Kidney (tissue), 13 donors: ENCODE measurements at regions not wholly inside any gene's neighbourhood (a gene's known extent, or its start where the extent isn't known, plus 50 kb on each side); places are given as distances from the start of the nearest gene placed in this dataset.
"Not testable (repeated sequence)": the region's sequence is repeated elsewhere in the genome, so short reads cannot be mapped to it uniquely, and the experiment has no call there.

ENCODE experiments used
- DNase-seq, 5 donors: peaks; one replicate each; pipeline ENCODE4 v3.0.0-alpha.2; 2013 to 2020
- FAIRE-seq: peaks from 2 replicates; lab custom pipeline; 2012; peaks lifted over from hg19 to GRCh38; lab: Jason Lieb, UNC
- H3K27ac ChIP-seq, 2 donors: one replicate each; pipeline ENCODE4 v1.7.0; 2013; ENCODE audit warnings: low read depth in 2 of 2, low read length in 2 of 2, inconsistent platforms in 1 of 2
- H3K27me3 ChIP-seq: one replicate; pipeline ENCODE4 v1.7.1; 2013; ENCODE audit warnings: low read length, inconsistent platforms; ENCODE audit not compliant: control insufficient read depth, insufficient read depth
- H3K36me3 ChIP-seq, 3 donors: one replicate each; pipeline versions ENCODE4 v1.7.0 to v1.7.1; 2013; ENCODE audit warnings: low read length in 3 of 3, control low read depth in 1 of 3, inconsistent platforms in 1 of 3; ENCODE audit not compliant: insufficient read depth in 3 of 3, control insufficient read depth in 2 of 3
- H3K4me1 ChIP-seq, 3 donors: one replicate each; pipeline versions ENCODE4 v1.7.0 to v1.7.1; 2013; ENCODE audit warnings: low read length in 3 of 3, inconsistent platforms in 1 of 3, low read depth in 1 of 3; ENCODE audit not compliant: control insufficient read depth in 2 of 3, insufficient read depth in 2 of 3
- H3K4me3 ChIP-seq, 3 donors: one replicate each; pipeline versions ENCODE4 v1.7.0 to v1.8.1; 2013; ENCODE audit warnings: low read length in 3 of 3, control low read depth in 1 of 3, inconsistent platforms in 1 of 3
- H3K9ac ChIP-seq, 3 donors: one replicate each; pipeline versions ENCODE4 v1.7.0 to v1.7.1; 2013; ENCODE audit warnings: low read length in 3 of 3, control low read depth in 1 of 3, inconsistent platforms in 1 of 3
- H3K9me3 ChIP-seq, 3 donors: one replicate each; pipeline versions ENCODE4 v1.7.0 to v1.7.1; 2013; ENCODE audit warnings: low read length in 3 of 3, control low read depth in 1 of 3, inconsistent platforms in 1 of 3; ENCODE audit not compliant: control insufficient read depth in 2 of 3, insufficient read depth in 1 of 3
- intact Hi-C: fragments of 100-400 bp; cut with DNase I; formaldehyde crosslinking; loops from one replicate; pipeline ENCODE4 v1.11.1; 2022
- TF ChIP-seq, protein P1 (sequence below): IDR thresholded peaks from 3 replicates; pipeline ENCODE4 v1.5.1; 2012; ENCODE audit warnings: mild to moderate bottlenecking, moderate library complexity, borderline replicate concordance; ENCODE audit not compliant: insufficient read depth; ENCODE audit errors: extremely low read depth
- donor health status: control.
- donor health status: control.
- donor health status: control.
- donor health status: control.
- donor health status: control.
- donor health status: DM: yes; HTN: yes; CAD: no.
- donor health status: Normal renal cell carcinoma (clear cell type).

DNA sequence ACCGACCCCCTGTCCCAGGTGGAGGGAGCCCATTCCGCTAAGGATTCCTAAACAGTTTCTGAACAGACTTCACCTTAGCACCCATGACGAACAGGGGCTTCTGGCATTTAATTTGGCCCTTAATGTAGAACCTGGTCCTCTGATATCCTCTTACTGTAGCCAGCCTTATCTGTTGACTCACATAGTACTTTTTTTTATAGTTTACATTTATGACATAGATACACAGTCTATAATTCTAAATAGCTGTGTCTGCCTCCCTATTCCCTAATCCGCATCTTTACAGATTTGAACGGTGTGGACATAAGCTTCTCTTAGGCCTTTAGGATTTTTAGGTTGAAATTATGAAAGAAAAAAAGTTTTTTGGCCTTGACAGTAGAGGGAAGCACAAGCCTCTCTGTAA lies 104.9 kb downstream of the TBC1D26 start:
- FAIRE-seq, intact Hi-C loops: not testable (repeated sequence)

GRCh38 chr17:15847447-15848229 lies 97.3 kb upstream of the ADORA2B start:
- H3K9ac ChIP-seq, H3K27me3 ChIP-seq, H3K36me3 ChIP-seq, H3K4me3 ChIP-seq, H3K27ac ChIP-seq, intact Hi-C loops, H3K9me3 ChIP-seq, H3K4me1 ChIP-seq: not testable (repeated sequence)
- FAIRE-seq: peak; percentile 8
- peak in 2 of 5 donors; percentile 25 to 33 for DNase-seq

More for the DNA sequence above, 104.9 kb downstream of the TBC1D26 start:
- not testable (repeated sequence) for H3K27me3 ChIP-seq, H3K9me3 ChIP-seq, H3K4me3 ChIP-seq, H3K27ac ChIP-seq, DNase-seq, H3K4me1 ChIP-seq, H3K36me3 ChIP-seq, H3K9ac ChIP-seq

DNA sequence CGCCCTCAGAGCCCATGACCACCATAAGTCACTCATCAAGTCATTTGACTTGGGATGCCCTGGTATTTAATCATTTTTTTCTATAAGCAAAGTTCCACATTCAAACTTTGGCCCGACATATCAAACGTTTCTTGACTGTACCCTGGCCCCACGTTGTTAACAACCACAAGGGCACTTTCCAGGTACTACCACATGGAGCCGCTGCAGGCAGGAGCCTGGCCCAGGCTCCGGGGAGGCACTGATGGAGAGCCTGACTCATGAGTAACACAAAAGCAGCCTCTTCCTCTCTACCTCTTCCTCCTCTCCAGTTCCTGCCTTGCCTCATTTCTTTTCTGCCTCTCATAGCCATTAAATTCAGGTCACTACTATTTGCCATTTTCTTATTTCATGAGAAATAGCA lies 95.9 kb upstream of the ADORA2B start:
- H3K4me3 ChIP-seq, intact Hi-C loops, FAIRE-seq, H3K36me3 ChIP-seq, H3K9me3 ChIP-seq, H3K27me3 ChIP-seq, H3K27ac ChIP-seq, H3K9ac ChIP-seq, H3K4me1 ChIP-seq: not testable (repeated sequence)
- DNase-seq: peak in 2 of 5 donors; percentile 7 to 12
- TF ChIP-seq, protein P1, sequence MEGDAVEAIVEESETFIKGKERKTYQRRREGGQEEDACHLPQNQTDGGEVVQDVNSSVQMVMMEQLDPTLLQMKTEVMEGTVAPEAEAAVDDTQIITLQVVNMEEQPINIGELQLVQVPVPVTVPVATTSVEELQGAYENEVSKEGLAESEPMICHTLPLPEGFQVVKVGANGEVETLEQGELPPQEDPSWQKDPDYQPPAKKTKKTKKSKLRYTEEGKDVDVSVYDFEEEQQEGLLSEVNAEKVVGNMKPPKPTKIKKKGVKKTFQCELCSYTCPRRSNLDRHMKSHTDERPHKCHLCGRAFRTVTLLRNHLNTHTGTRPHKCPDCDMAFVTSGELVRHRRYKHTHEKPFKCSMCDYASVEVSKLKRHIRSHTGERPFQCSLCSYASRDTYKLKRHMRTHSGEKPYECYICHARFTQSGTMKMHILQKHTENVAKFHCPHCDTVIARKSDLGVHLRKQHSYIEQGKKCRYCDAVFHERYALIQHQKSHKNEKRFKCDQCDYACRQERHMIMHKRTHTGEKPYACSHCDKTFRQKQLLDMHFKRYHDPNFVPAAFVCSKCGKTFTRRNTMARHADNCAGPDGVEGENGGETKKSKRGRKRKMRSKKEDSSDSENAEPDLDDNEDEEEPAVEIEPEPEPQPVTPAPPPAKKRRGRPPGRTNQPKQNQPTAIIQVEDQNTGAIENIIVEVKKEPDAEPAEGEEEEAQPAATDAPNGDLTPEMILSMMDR: peak; percentile 8

DNA sequence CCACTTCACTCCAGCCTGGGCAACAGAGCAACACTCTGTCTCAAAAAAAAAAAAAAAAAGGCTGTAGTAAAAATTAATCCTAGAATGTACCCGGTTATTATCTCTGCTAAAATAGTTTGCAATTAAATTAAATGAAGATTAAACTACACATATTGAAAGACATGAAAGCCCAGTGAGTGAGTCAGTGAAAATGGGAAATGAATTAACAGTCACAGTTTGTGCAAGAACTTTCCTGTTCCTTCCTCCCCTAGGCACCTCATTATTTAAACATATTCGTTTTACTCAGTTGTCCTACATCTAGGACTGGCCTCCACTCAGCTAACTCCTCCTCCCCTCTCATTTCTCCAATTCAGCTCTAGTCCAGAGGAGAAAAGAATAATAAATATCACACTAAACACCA lies 94.9 kb upstream of the ADORA2B start:
- H3K4me1 ChIP-seq, H3K9me3 ChIP-seq, H3K27me3 ChIP-seq, FAIRE-seq, H3K27ac ChIP-seq, DNase-seq, intact Hi-C loops, H3K36me3 ChIP-seq, H3K4me3 ChIP-seq, H3K9ac ChIP-seq: not testable (repeated sequence)

- H3K4me1 ChIP-seq, DNase-seq, H3K36me3 ChIP-seq, FAIRE-seq, H3K27ac ChIP-seq, H3K9ac ChIP-seq, H3K4me3 ChIP-seq, intact Hi-C loops, H3K9me3 ChIP-seq, H3K27me3 ChIP-seq: not testable (repeated sequence)
These were observed 94.2 kb upstream of the ADORA2B start for GRCh38 chr17:15850687-15851086.

GRCh38 chr17:15852863-15853262 lies 92.1 kb upstream of the ADORA2B start:
- H3K27ac ChIP-seq, DNase-seq, FAIRE-seq, H3K9ac ChIP-seq, H3K4me1 ChIP-seq, H3K4me3 ChIP-seq, H3K27me3 ChIP-seq, H3K36me3 ChIP-seq, H3K9me3 ChIP-seq, intact Hi-C loops: not testable (repeated sequence)

DNA sequence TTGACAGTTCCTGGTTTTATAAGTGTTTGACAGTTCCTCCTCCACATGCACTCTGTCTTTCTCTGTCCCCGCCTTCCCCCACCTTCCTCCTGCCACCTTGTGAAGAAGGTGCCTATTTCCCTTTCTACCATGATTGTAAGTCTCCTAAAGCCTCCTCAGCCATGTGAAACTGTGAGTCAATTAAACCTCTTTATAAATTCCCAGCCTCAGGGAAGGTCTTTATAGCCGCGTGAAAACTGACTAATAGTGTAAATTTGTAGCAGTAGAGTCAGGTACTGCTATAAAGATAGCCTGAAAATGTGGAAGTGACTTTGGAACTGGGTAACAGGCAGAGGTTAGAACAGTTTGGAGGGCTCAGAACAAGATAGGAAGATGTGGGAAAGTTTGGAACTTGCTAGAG lies 88.7 kb upstream of the ADORA2B start:
- H3K27ac ChIP-seq, DNase-seq, H3K4me3 ChIP-seq, H3K4me1 ChIP-seq, FAIRE-seq, H3K9ac ChIP-seq, intact Hi-C loops, H3K9me3 ChIP-seq, H3K27me3 ChIP-seq, H3K36me3 ChIP-seq: not testable (repeated sequence)
